H9 (cell line): ENCODE measurements at regions not wholly inside any gene's neighbourhood (a gene's known extent, or its start where the extent isn't known, plus 50 kb on each side); places are given as distances from the start of the nearest gene placed in this dataset.

Source experiments
- DNase-seq: peaks from one replicate; pipeline ENCODE4 v3.0.0-alpha.2; 2017
- H2AFZ ChIP-seq: one replicate; pipeline ENCODE4 v1.6.1; 2013; ENCODE audit warnings: mild to moderate bottlenecking, low read length, control low read depth, moderate library complexity
- H2AK5ac ChIP-seq: 2 replicates; pipeline ENCODE4 v1.6.1; 2013; ENCODE audit warnings: low read length, control low read depth, mixed read lengths; ENCODE audit not compliant: insufficient read length
- H2BK120ac ChIP-seq: one replicate; pipeline ENCODE4 v1.6.1; 2013; ENCODE audit warnings: low read depth, mild to moderate bottlenecking, low read length, control low read depth, inconsistent platforms; ENCODE audit not compliant: poor library complexity, severe bottlenecking
- H2BK12ac ChIP-seq: 2 replicates; pipeline ENCODE4 v1.6.1; 2013; ENCODE audit warnings: low read length, control low read depth, mixed read lengths, low read depth; ENCODE audit not compliant: insufficient read length
- H2BK15ac ChIP-seq: 2 replicates; pipeline ENCODE4 v1.6.1; 2013; ENCODE audit warnings: low read depth, low read length, control low read depth
- H2BK20ac ChIP-seq: one replicate; pipeline ENCODE4 v1.6.1; 2013; ENCODE audit warnings: low read depth, mild to moderate bottlenecking, low read length, control low read depth, inconsistent platforms; ENCODE audit not compliant: poor library complexity, severe bottlenecking
- H2BK5ac ChIP-seq: 2 replicates; pipeline ENCODE4 v1.6.1; 2013; ENCODE audit warnings: low read length, control low read depth, mixed read lengths; ENCODE audit not compliant: insufficient read length
- H3K14ac ChIP-seq: 2 replicates; pipeline ENCODE4 v1.6.1; 2013; ENCODE audit warnings: low read length, control low read depth; ENCODE audit not compliant: insufficient read depth
- H3K18ac ChIP-seq: 2 replicates; pipeline ENCODE4 v1.6.1; 2013; ENCODE audit warnings: low read depth, mild to moderate bottlenecking, mixed read lengths, low read length, control low read depth; ENCODE audit not compliant: insufficient read length
- H3K23ac ChIP-seq: 2 replicates; pipeline ENCODE4 v1.6.1; 2013; ENCODE audit warnings: low read length, control low read depth, mixed read lengths, low read depth; ENCODE audit not compliant: insufficient read length
- H3K23me2 ChIP-seq: 2 replicates; pipeline ENCODE4 v1.6.1; 2013; ENCODE audit warnings: low read depth, mild to moderate bottlenecking, mixed read lengths, low read length, control low read depth; ENCODE audit not compliant: insufficient read length, poor library complexity, severe bottlenecking
- H3K27ac ChIP-seq: 2 replicates; pipeline ENCODE4 v1.5.1; 2013; ENCODE audit warnings: low read length, control low read depth, mixed read lengths, low read depth; ENCODE audit not compliant: insufficient read length
- H3K27me3 ChIP-seq: 2 replicates; pipeline ENCODE4 v1.6.1; 2013; ENCODE audit warnings: low read length, control low read depth, inconsistent platforms; ENCODE audit not compliant: insufficient read depth
- H3K4ac ChIP-seq: 2 replicates; pipeline ENCODE4 v1.6.1; 2013; ENCODE audit warnings: low read depth, mild to moderate bottlenecking, control low read depth, inconsistent platforms, low read length, moderate library complexity
- H3K4me1 ChIP-seq: 2 replicates; pipeline ENCODE4 v1.6.1; 2013; ENCODE audit warnings: low read length, control low read depth, inconsistent platforms; ENCODE audit not compliant: insufficient read depth
- H3K4me2 ChIP-seq: 2 replicates; pipeline ENCODE4 v1.6.1; 2013; ENCODE audit warnings: low read length, control low read depth, mixed read lengths; ENCODE audit not compliant: insufficient read length, insufficient read depth
- H3K56ac ChIP-seq: 2 replicates; pipeline ENCODE4 v1.6.1; 2013; ENCODE audit warnings: low read depth, mild to moderate bottlenecking, mixed read lengths, low read length, control low read depth; ENCODE audit not compliant: insufficient read length
- H3K79me1 ChIP-seq: 2 replicates; pipeline ENCODE4 v1.6.1; 2013; ENCODE audit warnings: low read depth, mild to moderate bottlenecking, moderate library complexity, low read length, control low read depth, inconsistent platforms; ENCODE audit not compliant: insufficient read depth, poor library complexity, severe bottlenecking
- H3K79me2 ChIP-seq: 2 replicates; pipeline ENCODE4 v1.6.1; 2013; ENCODE audit warnings: low read length, control low read depth, inconsistent platforms; ENCODE audit not compliant: insufficient read depth
- H3K9ac ChIP-seq: 2 replicates; pipeline ENCODE4 v1.6.1; 2013; ENCODE audit warnings: low read length, control low read depth, mixed read lengths; ENCODE audit not compliant: insufficient read length; ENCODE audit errors: extremely low read depth
- H3K9me3 ChIP-seq: one replicate; pipeline ENCODE4 v1.6.1; 2013; ENCODE audit warnings: low read depth, low read length, inconsistent platforms; ENCODE audit not compliant: control insufficient read depth
- H3T11ph ChIP-seq: one replicate; pipeline ENCODE4 v1.6.1; 2013; ENCODE audit warnings: mild to moderate bottlenecking, low read length, control low read depth, inconsistent platforms
- H4K20me1 ChIP-seq: one replicate; pipeline ENCODE4 v1.6.1; 2013; ENCODE audit not compliant: control insufficient read depth, insufficient read length, insufficient read depth
- H4K5ac ChIP-seq: 2 replicates; pipeline ENCODE4 v1.6.1; 2013; ENCODE audit warnings: low read depth, mild to moderate bottlenecking, mixed read lengths, low read length, control low read depth; ENCODE audit not compliant: insufficient read length
- H4K8ac ChIP-seq: replicated peaks from 2 replicates; pipeline ENCODE4 v1.6.1; 2013; ENCODE audit warnings: low read length, control low read depth, mixed read lengths, low read depth; ENCODE audit not compliant: insufficient read length
- H4K91ac ChIP-seq: 2 replicates; pipeline ENCODE4 v1.6.1; 2013; ENCODE audit warnings: low read depth, mild to moderate bottlenecking, moderate library complexity, mixed read lengths, low read length, control low read depth; ENCODE audit not compliant: insufficient read length
- H3K27ac Mint-ChIP-seq, 3 experiments: 2 replicates in 2 of 3; 3 replicates in 1 of 3; pipeline ENCODE4 v1.8.0; 2020 to 2021; ENCODE audit warnings: mixed read lengths in 3 of 3, mild to moderate bottlenecking in 1 of 3, moderate library complexity in 1 of 3
- H3K27me3 Mint-ChIP-seq: 2 replicates; pipeline ENCODE4 v1.8.0; 2021; ENCODE audit warnings: low read depth, mild to moderate bottlenecking, moderate library complexity, mixed read lengths
- H3K36me3 Mint-ChIP-seq, 3 experiments: 2 replicates in 2 of 3; 3 replicates in 1 of 3; pipeline ENCODE4 v1.8.0; 2020 to 2021; ENCODE audit warnings: low read depth in 3 of 3, mixed read lengths in 3 of 3; ENCODE audit not compliant: insufficient read depth in 1 of 3
- H3K4me1 Mint-ChIP-seq, 2 experiments: 2 replicates each; pipeline ENCODE4 v1.8.0; 2020; ENCODE audit warnings: mixed read lengths in 2 of 2
- H3K4me3 Mint-ChIP-seq, 2 experiments: 2 replicates in 1 of 2; 3 replicates in 1 of 2; pipeline ENCODE4 v1.8.0; 2020 to 2021; ENCODE audit warnings: mild to moderate bottlenecking in 2 of 2, mixed read lengths in 2 of 2, moderate library complexity in 1 of 2
- H3K9me3 Mint-ChIP-seq, 2 experiments: 2 replicates in 1 of 2; 3 replicates in 1 of 2; pipeline ENCODE4 v1.8.0; 2020; ENCODE audit warnings: mild to moderate bottlenecking in 2 of 2, mixed read lengths in 2 of 2, moderate library complexity in 1 of 2
- WGBS: extraction: QIAGEN DNeasy Blood & Tissue Kit; methylation state at CpG from one replicate; pipeline ENCODE4 v1.1.7; 2013; ENCODE audit warnings: missing lambda C conversion rate, low lambda C conversion rate, mixed read lengths; ENCODE audit not compliant: insufficient read length; ENCODE audit errors: extremely low coverage; 5-methylcytosine and 5-hydroxymethylcytosine counted together
- TF ChIP-seq, protein P1 (sequence below): fragments of 200-600 bp; sonication (generic); conservative IDR thresholded peaks from 3 replicates; pipeline ENCODE4 v1.8.0; 2021; ENCODE audit warnings: antibody characterized with exemption, mild to moderate bottlenecking

DNA sequence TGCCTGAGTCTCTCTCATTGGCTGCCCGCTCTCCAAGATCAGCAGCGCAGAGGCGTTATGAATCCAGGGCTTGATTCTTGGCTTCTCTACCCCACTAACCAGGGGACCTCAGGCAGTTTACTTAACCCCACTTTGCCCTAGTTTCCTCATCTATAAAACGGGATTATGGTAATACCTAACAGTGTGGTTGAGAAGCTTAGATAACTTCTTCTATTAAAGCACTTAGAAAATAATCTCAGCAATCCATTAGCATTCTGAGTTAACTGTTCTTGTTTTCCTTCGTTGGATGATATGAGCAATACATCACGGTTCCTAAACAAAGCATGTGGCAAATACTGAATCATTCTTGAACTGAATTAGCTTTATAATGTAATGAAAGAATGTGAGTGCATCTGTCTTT is 116.3 kb upstream of the FKBP1C start:
- Histone ChIP-seq H2BK120ac (no peak overlapping the region), H2BK12ac (no peak overlapping the region), H4K20me1 (no peaks in the 10 kb centered on the region), H3K23ac (no peak overlapping the region), H2BK5ac (no peak overlapping the region), H3K4me2 (no peak overlapping the region), H3K4me1 (no peaks in the 10 kb centered on the region), H4K91ac (no peak overlapping the region), H2BK20ac (no peak overlapping the region), H3K79me1 (no peaks in the 10 kb centered on the region), H3K27me3 (no peaks in the 10 kb centered on the region), H2BK15ac (no peak overlapping the region), H4K5ac (no peak overlapping the region), H2AK5ac (no peak overlapping the region), H2AFZ (no peak overlapping the region), H3K79me2 (no peaks in the 10 kb centered on the region), H3K18ac (no peak overlapping the region), H3K23me2 (no peaks in the 10 kb centered on the region), H3K56ac (no peak overlapping the region), H3K14ac (no peak overlapping the region), H3K9ac (no peak overlapping the region), H3K9me3 (no peaks in the 10 kb centered on the region), H3T11ph (no peak overlapping the region), H4K8ac (no peak overlapping the region), H3K27ac (no peak overlapping the region), H3K4ac (no peak overlapping the region)
- no peaks in the 10 kb centered on the region; a peak in 1 of 5 replicates for H3K9me3 Mint-ChIP-seq
- no peaks in the 10 kb centered on the region for H3K27me3 Mint-ChIP-seq
- no peak overlapping the region for H3K4me3 Mint-ChIP-seq
- no peak for DNase-seq
- no peaks in the 10 kb centered on the region for H3K36me3 Mint-ChIP-seq
- no peaks in the 10 kb centered on the region for H3K4me1 Mint-ChIP-seq
- TF ChIP-seq, protein P1, sequence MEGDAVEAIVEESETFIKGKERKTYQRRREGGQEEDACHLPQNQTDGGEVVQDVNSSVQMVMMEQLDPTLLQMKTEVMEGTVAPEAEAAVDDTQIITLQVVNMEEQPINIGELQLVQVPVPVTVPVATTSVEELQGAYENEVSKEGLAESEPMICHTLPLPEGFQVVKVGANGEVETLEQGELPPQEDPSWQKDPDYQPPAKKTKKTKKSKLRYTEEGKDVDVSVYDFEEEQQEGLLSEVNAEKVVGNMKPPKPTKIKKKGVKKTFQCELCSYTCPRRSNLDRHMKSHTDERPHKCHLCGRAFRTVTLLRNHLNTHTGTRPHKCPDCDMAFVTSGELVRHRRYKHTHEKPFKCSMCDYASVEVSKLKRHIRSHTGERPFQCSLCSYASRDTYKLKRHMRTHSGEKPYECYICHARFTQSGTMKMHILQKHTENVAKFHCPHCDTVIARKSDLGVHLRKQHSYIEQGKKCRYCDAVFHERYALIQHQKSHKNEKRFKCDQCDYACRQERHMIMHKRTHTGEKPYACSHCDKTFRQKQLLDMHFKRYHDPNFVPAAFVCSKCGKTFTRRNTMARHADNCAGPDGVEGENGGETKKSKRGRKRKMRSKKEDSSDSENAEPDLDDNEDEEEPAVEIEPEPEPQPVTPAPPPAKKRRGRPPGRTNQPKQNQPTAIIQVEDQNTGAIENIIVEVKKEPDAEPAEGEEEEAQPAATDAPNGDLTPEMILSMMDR: no peak
- H3K27ac Mint-ChIP-seq: no peak overlapping the region
- WGBS: no CpG with 5 or more reads among the region's 6 CpGs
